ENCODE measurements at regions not wholly inside any gene's neighbourhood (a gene's known extent, or its start where the extent isn't known, plus 50 kb on each side); places are given as distances from the start of the nearest gene placed in this dataset.

DNA sequence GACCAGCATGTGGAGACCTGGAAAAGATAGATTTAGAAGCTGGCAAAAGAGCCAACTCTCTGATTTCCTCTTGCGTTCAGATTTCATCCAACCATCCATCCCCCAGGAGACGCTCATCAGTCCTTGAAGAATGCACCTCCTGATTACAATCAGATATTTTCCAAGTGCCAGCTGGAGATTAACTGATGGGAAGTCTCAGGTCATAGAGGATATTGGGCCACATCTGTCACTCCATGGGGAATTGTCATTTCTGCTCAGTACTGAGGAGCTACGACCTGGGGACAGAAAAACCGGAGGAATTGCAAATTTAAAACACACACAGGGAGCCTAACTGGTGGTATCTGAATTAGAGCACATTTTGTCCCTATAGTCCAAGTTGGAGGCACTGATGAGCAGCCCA, 496.2 kb upstream of the SULF2 start:
- Mint-ChIP-seq H3K36me3 (no peaks in the 10 kb centered on the region), H3K27ac (no peak overlapping the region), H3K4me3 (no peak overlapping the region), H3K4me1 (ENCODE audit: low read depth) (no peaks in the 10 kb centered on the region), H3K9me3 (ENCODE audit: low read depth) (no peaks in the 10 kb centered on the region), H3K27me3 (peaks cover 11% of the 10 kb centered on the region)

DNA sequence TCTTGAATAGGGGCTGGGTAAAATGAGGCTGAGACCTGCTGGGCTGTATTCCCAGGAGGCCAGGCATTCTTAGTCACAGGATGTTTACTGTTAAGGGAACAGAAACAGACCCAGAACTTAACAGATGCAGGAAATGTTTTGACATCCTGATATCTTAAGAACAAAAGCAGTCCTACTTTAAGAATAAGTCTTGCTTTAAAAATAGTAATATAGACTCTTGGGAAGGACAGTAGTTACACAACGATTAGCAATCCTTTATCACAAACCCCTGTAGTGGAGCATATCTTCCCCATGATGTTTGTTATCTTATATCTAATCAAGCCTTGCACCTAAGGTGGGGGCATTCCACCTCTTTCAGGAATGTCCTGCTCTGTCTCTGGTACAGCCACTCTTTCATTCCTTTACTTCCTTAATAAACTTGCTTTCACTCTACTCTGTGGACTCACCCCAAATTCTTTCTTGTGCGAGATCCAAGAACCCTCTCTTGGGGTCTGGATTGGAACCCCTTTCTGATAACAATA, 493.7 kb upstream of the SULF2 start:
- no peaks in the 10 kb centered on the region for H3K36me3 Mint-ChIP-seq
- H3K4me1 Mint-ChIP-seq (ENCODE audit: low read depth): no peaks in the 10 kb centered on the region
- no peak overlapping the region for H3K27ac Mint-ChIP-seq
- no peak overlapping the region for H3K4me3 Mint-ChIP-seq
- no peaks in the 10 kb centered on the region for H3K9me3 Mint-ChIP-seq (ENCODE audit: low read depth)
- peaks cover 13% of the 10 kb centered on the region for H3K27me3 Mint-ChIP-seq

DNA sequence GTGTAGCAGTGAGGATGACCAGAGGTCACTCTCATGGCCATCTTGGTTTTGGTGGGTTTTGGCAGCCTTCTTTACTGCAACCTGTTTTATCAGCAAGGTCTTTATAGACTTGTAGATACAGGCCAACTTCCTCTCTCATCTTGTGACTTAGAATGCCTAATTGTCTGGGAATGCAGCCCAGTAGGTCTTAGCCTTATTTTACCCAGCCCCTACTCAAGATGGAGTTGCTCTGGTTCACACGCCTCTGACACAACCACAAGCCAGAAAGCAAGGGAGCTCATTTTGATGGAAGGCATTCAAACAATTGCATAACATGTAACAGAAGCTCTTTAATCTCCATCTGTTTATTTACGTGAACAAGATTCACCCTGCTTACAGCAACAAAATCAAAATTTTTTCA, 492.0 kb upstream of the SULF2 start:
- H3K36me3 Mint-ChIP-seq: no peaks in the 10 kb centered on the region
- H3K4me3 Mint-ChIP-seq: no peak overlapping the region
- no peaks in the 10 kb centered on the region for H3K9me3 Mint-ChIP-seq (ENCODE audit: low read depth)
- H3K4me1 Mint-ChIP-seq (ENCODE audit: low read depth): no peaks in the 10 kb centered on the region
- peaks cover 15% of the 10 kb centered on the region for H3K27me3 Mint-ChIP-seq
- H3K27ac Mint-ChIP-seq: no peak overlapping the region

DNA sequence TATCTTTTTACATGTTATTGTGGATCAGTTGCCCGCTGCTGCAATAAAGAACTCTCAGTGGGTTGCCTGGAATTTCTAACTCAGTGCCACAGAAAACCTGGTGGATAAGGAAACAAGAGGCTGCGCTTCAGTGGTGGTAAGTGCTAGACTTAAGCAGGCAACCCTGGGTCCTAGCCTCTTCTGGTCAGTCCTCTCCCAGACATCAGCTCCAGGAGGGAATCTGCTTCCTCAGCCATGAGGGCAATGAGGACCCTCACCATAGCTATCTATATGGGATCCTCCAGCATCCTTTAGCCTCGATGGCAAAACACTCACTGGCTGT, 490.7 kb upstream of the SULF2 start:
- no peak overlapping the region for H3K27ac Mint-ChIP-seq
- no peak overlapping the region for H3K4me3 Mint-ChIP-seq
- no peaks in the 10 kb centered on the region for H3K36me3 Mint-ChIP-seq
- H3K27me3 Mint-ChIP-seq: peaks cover 15% of the 10 kb centered on the region
- H3K9me3 Mint-ChIP-seq (ENCODE audit: low read depth): no peaks in the 10 kb centered on the region
- no peaks in the 10 kb centered on the region for H3K4me1 Mint-ChIP-seq (ENCODE audit: low read depth)

DNA sequence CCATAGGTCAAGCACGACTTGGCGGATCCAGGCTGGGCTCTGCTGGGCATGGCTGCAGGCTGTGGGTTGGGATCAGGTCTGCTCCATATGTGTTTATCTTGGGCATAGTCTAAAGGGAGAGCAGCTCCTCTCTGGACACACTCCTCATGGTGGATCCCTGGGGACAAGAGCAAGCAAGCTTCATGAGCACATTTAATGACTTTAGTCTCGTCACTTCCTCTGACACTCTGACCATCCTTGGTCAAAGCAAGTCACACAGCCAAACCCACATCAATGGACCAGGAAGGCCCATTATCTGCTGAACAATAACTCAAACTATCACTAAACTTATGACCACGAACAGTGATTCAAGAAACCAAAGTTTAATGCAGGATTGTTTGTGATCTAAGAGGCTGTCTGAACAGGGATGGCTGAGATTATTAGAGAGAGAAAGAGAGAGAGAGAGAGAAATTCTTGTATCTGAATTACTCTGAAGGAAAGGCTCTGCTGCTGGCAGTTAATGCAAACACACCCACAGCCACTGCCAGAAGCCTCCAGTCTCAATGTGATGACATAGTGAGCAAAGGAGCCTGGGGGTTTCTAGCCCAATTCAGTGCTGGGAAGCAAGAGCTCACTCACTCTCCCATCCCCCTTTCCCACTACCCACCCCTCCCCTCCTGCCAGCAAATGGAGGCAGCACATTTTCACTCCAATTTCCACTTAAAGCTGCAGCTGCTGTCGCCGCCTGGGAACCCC, 490.2 kb upstream of the SULF2 start:
- peaks cover 15% of the 10 kb centered on the region for H3K27me3 Mint-ChIP-seq
- no peaks in the 10 kb centered on the region for H3K9me3 Mint-ChIP-seq (ENCODE audit: low read depth)
- H3K4me1 Mint-ChIP-seq (ENCODE audit: low read depth): no peaks in the 10 kb centered on the region
- no peaks in the 10 kb centered on the region for H3K36me3 Mint-ChIP-seq
- H3K27ac Mint-ChIP-seq: no peak overlapping the region
- H3K4me3 Mint-ChIP-seq: no peak overlapping the region

DNA sequence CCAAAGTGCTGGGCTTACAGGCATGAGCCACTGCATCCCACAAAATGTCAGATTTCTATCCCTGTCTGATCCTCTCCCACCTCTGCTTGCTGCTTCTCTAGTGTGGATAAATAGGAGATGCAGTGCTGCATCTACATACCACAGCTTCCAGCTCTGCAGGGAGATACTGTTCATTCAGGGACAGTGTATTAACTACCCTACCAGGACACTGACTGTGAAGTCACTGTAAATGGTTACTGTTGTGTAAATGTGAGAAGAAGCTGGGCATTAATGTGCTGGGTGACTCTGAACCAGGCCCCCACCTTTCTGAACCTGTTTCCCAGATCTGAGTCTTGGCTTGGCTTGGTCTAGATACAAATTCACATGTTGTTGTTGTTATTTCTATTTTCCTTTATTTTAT, 488.6 kb upstream of the SULF2 start:
- Mint-ChIP-seq H3K4me3 (no peak overlapping the region), H3K27ac (no peak overlapping the region), H3K4me1 (ENCODE audit: low read depth) (no peaks in the 10 kb centered on the region), H3K36me3 (no peaks in the 10 kb centered on the region), H3K9me3 (ENCODE audit: low read depth) (no peaks in the 10 kb centered on the region), H3K27me3 (peaks cover 10% of the 10 kb centered on the region)

DNA sequence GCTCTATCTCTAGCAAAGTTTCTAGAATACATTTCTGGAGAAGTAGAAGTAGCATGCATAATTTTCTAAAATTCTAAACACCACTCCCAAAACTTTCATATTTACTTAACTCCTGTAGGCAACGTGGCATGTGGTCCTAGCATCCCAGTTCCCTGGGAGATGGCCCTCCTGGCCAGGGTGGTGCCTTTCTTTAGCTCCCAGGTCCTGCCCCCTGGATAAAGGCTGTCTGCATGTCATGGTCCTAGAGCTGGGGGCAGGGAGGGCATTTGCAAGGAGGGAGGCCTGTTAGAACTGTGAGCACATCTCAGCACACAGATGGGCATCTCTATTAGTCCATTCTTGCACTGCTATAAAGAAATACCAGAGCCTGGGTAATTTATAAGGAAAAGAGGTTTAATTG, 485.6 kb upstream of the SULF2 start:
- Mint-ChIP-seq H3K9me3 (ENCODE audit: low read depth) (no peaks in the 10 kb centered on the region), H3K36me3 (no peaks in the 10 kb centered on the region), H3K4me3 (no peak overlapping the region), H3K27ac (no peak overlapping the region), H3K27me3 (peaks cover 6% of the 10 kb centered on the region), H3K4me1 (ENCODE audit: low read depth) (no peaks in the 10 kb centered on the region)

DNA sequence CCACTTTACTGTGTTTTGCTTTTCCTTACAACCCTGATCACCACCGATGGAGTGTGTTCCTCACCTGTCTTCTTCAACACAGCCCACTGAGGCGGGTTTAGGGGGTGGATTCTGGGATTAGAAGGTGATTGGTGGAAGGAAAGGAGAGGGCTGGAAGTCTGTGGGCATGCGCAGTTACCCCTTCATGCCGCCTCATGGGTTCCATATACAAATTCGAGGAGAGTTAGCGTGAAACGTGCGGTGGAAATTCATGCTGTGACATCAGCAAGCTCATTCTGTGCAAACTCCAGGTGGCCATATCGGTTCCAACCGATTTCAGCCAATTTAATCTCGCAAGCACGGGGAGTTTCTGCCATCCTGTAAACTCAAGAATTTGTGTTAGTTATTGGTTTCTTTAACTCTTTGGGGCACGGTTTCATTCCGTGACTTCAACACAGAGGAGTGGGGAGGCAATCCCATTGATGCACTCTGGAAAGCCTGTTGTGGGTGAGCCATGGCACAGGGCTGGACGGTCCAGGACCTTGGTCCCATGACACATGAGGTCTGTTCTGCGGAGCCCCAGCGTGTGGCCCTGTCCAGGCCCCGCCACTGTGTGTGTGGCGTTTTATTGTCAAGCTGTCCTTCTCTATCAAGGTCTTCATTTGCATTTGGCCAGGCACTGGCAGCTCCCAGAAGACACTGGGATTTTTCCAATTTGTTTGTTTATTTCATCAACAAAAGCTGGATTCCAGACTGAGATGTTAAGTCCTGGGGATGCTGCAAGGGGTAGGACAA, 482.8 kb upstream of the SULF2 start:
- H3K27me3 Mint-ChIP-seq: peaks cover 6% of the 10 kb centered on the region
- H3K9me3 Mint-ChIP-seq (ENCODE audit: low read depth): no peaks in the 10 kb centered on the region
- H3K36me3 Mint-ChIP-seq: no peaks in the 10 kb centered on the region
- H3K4me3 Mint-ChIP-seq: no peak overlapping the region
- H3K27ac Mint-ChIP-seq: no peak overlapping the region
- no peaks in the 10 kb centered on the region for H3K4me1 Mint-ChIP-seq (ENCODE audit: low read depth)

DNA sequence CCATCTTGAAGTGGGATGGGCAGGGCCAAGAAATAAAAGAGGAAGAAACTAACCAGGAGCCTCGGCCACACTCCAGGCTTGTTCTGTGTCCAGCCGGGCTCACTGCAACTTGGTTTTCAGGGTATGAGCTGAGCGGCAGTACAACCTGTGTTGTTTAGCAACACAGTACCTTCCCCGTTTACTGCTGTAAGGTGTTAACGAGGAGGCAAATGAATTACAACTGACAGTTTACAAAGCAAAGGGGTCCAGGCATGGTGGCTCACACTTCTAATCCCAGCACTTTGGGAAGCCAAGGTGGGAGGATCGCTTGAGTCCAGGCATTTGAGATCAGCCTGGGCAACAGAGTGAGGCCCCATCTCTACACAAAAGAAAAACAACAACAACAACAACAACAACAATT, 481.3 kb upstream of the SULF2 start:
- no peaks in the 10 kb centered on the region for H3K4me1 Mint-ChIP-seq (ENCODE audit: low read depth)
- H3K27me3 Mint-ChIP-seq: peaks cover 2% of the 10 kb centered on the region
- H3K27ac Mint-ChIP-seq: no peak overlapping the region
- H3K9me3 Mint-ChIP-seq (ENCODE audit: low read depth): no peaks in the 10 kb centered on the region
- H3K4me3 Mint-ChIP-seq: no peak overlapping the region
- no peaks in the 10 kb centered on the region for H3K36me3 Mint-ChIP-seq

DNA sequence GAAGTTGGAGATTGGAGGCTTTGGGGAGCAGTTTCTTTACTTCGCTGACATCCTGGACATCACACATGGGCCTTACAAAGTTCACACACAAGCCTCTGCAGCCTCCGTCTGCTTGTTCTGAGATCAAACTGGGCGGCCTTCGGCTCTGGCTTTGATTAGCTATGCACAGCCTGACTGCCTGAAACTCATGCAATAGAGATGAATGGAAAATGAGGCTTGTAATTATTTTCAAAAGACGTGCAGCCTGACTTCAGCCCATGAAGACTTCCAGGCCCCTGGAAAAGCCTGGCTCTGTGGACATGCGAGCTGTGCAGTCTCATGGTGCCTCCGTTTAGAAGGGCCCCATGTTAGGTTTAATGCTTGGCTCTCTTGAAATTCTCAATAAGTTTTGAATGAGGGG, 480.5 kb upstream of the SULF2 start:
- no peak overlapping the region for H3K27ac Mint-ChIP-seq
- no peak overlapping the region for H3K4me3 Mint-ChIP-seq
- no peaks in the 10 kb centered on the region for H3K4me1 Mint-ChIP-seq (ENCODE audit: low read depth)
- no peaks in the 10 kb centered on the region for H3K9me3 Mint-ChIP-seq (ENCODE audit: low read depth)
- no peaks in the 10 kb centered on the region for H3K36me3 Mint-ChIP-seq
- peaks cover 2% of the 10 kb centered on the region for H3K27me3 Mint-ChIP-seq

DNA sequence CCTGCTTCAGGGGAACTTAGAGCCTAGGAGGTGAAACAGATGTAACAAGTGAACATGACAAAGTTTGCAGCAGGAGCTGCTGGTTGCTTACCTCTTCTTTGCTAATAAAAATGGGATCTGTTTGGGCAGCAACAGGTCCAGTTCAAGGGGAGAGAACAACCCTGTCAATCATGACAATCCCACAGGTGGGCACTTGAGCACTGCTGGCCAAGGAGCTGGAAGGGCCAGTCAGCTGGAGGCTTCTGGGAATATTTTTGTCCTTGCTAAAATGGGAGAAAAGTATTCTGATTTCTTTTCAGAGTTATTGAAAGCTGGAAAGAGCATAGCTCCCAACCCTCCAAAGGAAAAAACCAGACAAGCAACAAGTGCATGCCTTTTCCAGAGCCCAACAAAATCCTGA, 477.7 kb upstream of the SULF2 start:
- Mint-ChIP-seq H3K36me3 (no peaks in the 10 kb centered on the region), H3K27ac (no peak overlapping the region), H3K4me1 (ENCODE audit: low read depth) (no peaks in the 10 kb centered on the region), H3K9me3 (ENCODE audit: low read depth) (no peaks in the 10 kb centered on the region), H3K4me3 (no peak overlapping the region), H3K27me3 (peaks cover 4% of the 10 kb centered on the region)

DNA sequence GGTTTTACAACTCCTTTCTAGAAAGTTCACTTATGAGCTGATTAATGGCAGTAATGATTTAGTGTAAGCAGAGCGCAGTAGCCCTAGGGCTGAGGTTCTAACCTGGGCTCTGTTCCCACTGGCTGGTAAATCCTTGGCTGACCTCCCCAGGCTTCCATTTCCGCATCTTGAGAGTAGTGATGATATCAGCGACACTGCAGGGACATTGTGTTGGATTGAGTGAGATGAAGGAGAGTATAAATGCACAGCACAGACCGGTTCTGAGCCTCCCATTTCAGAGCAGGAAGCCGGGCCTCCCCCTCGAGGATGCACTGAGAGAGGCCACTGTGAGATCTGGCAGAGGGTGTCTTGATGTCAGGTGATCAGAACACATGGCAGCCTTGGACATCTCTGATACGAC, 477.2 kb upstream of the SULF2 start:
- Mint-ChIP-seq H3K27me3 (peaks cover 2% of the 10 kb centered on the region), H3K4me3 (no peak overlapping the region), H3K4me1 (ENCODE audit: low read depth) (no peaks in the 10 kb centered on the region), H3K9me3 (ENCODE audit: low read depth) (no peaks in the 10 kb centered on the region), H3K27ac (no peak overlapping the region), H3K36me3 (no peaks in the 10 kb centered on the region)

DNA sequence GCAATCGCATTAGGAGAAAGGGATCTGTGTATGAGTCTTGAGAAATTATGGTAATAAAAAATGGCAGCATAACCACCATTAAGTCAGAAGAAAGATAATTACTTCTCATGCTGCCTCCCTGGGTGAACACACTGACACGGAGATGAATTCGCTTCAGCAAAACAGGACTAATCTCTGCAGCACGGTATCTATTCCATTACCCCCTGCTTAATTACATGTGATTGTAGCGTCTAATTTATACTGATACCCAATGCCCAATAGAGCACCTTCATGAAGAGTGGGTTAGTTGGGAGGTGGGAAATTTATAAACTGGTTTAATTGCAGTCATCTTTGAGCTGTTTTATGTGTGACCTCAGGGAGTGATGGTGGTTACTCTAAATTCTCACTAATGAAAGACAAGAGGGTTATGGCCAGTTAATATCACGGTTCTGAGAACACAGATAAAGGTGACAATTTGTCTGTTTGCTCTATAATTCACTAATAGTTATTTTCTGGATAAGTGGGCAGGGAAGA, 476.2 kb upstream of the SULF2 start:
- no peak overlapping the region for H3K4me3 Mint-ChIP-seq
- H3K4me1 Mint-ChIP-seq (ENCODE audit: low read depth): no peaks in the 10 kb centered on the region
- no peak overlapping the region for H3K27ac Mint-ChIP-seq
- H3K9me3 Mint-ChIP-seq (ENCODE audit: low read depth): no peaks in the 10 kb centered on the region
- H3K27me3 Mint-ChIP-seq: peaks cover 2% of the 10 kb centered on the region
- H3K36me3 Mint-ChIP-seq: no peaks in the 10 kb centered on the region

DNA sequence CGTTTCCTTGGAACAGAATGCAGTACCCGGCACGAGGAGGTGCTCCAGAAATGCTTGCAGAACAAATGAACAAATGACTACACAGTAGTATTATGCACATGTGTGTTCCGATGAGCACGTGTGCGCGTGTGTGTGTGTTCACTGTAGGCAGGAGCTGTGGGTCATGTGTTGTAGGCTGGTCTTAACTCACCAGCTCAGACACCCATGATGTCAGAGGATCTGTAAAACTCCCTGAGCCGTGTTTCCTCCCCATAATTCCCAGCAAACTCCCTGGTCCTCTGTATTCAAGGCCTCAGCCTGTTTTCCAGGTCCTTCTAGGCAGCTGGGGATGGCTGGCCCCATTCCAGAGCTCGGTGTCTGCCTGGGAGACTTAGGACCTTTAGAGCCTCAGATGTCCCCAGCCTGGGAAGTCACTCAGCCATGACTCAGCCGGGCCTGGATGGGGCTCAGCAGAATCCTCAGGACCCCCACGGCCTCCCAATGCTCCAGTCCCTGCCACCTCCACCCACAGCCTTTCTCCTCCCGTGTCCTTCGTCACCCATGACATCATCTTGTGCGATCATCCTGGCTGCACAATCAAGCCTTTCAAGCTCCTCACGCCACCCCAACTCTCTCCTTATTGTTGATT, 475.0 kb upstream of the SULF2 start:
- Mint-ChIP-seq H3K36me3 (no peaks in the 10 kb centered on the region), H3K9me3 (ENCODE audit: low read depth) (peaks cover 4% of the 10 kb centered on the region), H3K27ac (no peak overlapping the region), H3K27me3 (peaks cover 2% of the 10 kb centered on the region), H3K4me1 (ENCODE audit: low read depth) (no peaks in the 10 kb centered on the region), H3K4me3 (no peak overlapping the region)

DNA sequence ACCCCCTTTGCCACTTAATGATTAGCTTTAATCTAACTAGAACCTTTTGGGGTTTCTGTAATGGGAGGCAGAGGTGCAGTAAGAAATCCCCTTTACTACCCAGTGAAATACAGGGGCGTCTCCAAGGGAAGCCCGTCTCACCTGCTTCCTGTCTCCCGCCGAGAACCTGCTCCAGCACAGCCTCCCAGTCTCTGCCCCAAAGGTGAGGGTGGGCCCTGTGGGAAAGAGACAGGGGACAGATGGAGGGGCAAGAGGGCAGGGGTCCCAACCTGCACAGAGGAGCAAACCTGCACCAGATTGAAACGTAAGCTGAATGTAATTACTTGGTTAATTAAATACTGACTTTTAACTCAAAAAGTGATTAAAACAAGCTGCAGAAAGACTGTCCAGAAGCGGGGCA, 474.2 kb upstream of the SULF2 start:
- H3K36me3 Mint-ChIP-seq: no peaks in the 10 kb centered on the region
- no peaks in the 10 kb centered on the region for H3K4me1 Mint-ChIP-seq (ENCODE audit: low read depth)
- H3K27ac Mint-ChIP-seq: no peak overlapping the region
- no peak overlapping the region for H3K4me3 Mint-ChIP-seq
- peaks cover 4% of the 10 kb centered on the region for H3K9me3 Mint-ChIP-seq (ENCODE audit: low read depth)
- H3K27me3 Mint-ChIP-seq: peaks cover 2% of the 10 kb centered on the region

All from activated naive CD8-positive, alpha-beta T cell (primary cell).